RWPE1 (cell line): ENCODE measurements at regions not wholly inside any gene's neighbourhood (a gene's known extent, or its start where the extent isn't known, plus 50 kb on each side); places are given as distances from the start of the nearest gene placed in this dataset.

Source experiments
- CTCF ChIA-PET: fragments of 350-600 bp; sonication (Branson Sonifier 250); formaldehyde crosslinking; extraction: SDS; loops from one replicate; lab custom pipeline; 2021; lab: Yijun Ruan, JAX
- POLR2A ChIA-PET: fragments of 400-600 bp; formaldehyde crosslinking; extraction: SDS; loops from one replicate; lab custom pipeline; 2020; ENCODE audit warnings: antibody characterized with exemption; ENCODE audit not compliant: low non-redundant PET; lab: Yijun Ruan, JAX
- DNase-seq: peaks from one replicate; pipeline ENCODE4 v3.0.0; 2012; ENCODE audit warnings: low spot score
- H3K27ac ChIP-seq: fragments of 450-650 bp; 2 replicates; pipeline ENCODE4 v1.5.1; 2017
- TF ChIP-seq, protein P1 (sequence below): fragments of 450-650 bp; conservative IDR thresholded peaks from 2 replicates; pipeline ENCODE4 v1.5.1; 2017; ENCODE audit warnings: low read depth, mild to moderate bottlenecking

GRCh38 chr3:55194376-55194775, 266.5 kb upstream of the LRTM1 start:
- ChIA-PET CTCF (interaction anchor here (0.7 kb wide), 1 partner anchor 525 kb away, joined by 5 read pairs; no protein-coding TSS in a partner anchor), POLR2A (no interaction called here)
- no peak overlapping the region for H3K27ac ChIP-seq
- TF ChIP-seq, protein P1, sequence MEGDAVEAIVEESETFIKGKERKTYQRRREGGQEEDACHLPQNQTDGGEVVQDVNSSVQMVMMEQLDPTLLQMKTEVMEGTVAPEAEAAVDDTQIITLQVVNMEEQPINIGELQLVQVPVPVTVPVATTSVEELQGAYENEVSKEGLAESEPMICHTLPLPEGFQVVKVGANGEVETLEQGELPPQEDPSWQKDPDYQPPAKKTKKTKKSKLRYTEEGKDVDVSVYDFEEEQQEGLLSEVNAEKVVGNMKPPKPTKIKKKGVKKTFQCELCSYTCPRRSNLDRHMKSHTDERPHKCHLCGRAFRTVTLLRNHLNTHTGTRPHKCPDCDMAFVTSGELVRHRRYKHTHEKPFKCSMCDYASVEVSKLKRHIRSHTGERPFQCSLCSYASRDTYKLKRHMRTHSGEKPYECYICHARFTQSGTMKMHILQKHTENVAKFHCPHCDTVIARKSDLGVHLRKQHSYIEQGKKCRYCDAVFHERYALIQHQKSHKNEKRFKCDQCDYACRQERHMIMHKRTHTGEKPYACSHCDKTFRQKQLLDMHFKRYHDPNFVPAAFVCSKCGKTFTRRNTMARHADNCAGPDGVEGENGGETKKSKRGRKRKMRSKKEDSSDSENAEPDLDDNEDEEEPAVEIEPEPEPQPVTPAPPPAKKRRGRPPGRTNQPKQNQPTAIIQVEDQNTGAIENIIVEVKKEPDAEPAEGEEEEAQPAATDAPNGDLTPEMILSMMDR: no peak
- DNase-seq: no peak

DNA sequence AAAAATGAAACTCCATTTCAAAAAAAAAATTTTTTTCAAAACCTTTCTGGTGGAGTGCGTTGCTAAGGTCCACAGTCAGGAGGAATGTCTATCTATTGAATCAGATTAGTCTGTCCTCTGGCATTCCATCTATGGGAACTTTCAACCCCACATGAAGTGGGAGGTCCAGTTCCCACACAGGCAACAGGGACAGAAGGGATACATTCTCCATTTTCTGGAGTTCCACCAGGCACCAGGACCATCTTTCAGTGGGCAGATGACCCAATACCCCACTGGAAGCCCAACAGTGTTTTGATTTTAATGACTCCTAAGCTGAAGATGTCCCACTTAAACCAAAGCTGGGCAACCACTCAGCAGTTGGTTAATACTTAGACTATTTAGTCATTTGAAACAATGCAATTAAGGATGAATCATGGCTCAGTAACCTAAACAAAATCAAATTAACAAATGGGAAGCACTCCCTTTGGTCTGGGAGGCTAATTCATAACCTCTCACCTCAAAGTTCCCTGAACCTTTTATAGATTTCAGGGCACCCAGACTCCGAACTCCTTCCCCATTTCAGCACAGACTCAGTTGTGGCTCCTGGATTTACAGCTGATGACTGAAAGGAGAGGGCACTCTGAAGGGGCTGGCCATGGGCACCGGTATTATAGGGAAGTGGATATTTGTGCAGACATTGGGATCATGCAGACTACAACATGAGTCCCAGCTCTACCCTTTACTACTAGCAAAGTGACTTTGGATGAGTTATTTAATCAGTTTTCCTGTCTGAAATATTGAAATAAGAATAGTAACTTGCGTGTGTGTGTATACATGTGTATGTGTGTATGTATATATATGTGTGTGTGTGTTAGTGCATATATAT, 264.3 kb upstream of the LRTM1 start:
- POLR2A ChIA-PET: no interaction called here
- no peak overlapping the region for H3K27ac ChIP-seq
- CTCF ChIA-PET: interaction anchor here (0.7 kb wide), 1 partner anchor 1052 kb away, joined by 5 read pairs; no protein-coding TSS in a partner anchor
- TF ChIP-seq, protein P1: no peak
- DNase-seq: no peak

GRCh38 chr3:55190331-55190730, 262.5 kb upstream of the LRTM1 start:
- CTCF ChIA-PET: no interaction called here
- H3K27ac ChIP-seq: no peak overlapping the region
- TF ChIP-seq, protein P1: no peak
- POLR2A ChIA-PET: no interaction called here
- DNase-seq: no peak

GRCh38 chr3:55189359-55189801, 261.5 kb upstream of the LRTM1 start:
- ChIA-PET CTCF (no interaction called here), POLR2A (no interaction called here)
- no peak overlapping the region for H3K27ac ChIP-seq
- TF ChIP-seq, protein P1: no peak
- DNase-seq: no peak

DNA sequence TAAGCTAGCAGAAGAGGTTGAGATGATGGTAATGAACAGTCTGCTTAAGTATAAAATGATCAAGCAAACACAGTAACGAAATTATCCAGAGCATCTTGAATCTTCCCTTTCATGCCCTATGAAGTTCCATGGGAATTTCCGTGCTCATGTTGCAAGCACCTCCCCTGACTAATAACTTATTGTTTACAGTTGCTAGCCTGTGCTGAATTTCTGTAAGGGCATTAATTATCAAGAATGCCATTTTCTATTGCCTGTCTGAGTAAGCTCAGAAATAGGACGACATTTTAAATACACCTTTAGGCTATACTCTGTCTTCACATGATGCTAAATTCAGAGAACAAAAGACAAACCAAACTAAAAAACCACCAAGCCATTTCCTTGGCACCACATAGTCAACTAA, 257.5 kb upstream of the LRTM1 start:
- CTCF ChIA-PET: no interaction called here
- TF ChIP-seq, protein P1: no peak
- POLR2A ChIA-PET: no interaction called here
- DNase-seq: no peak
- no peak overlapping the region for H3K27ac ChIP-seq

DNA sequence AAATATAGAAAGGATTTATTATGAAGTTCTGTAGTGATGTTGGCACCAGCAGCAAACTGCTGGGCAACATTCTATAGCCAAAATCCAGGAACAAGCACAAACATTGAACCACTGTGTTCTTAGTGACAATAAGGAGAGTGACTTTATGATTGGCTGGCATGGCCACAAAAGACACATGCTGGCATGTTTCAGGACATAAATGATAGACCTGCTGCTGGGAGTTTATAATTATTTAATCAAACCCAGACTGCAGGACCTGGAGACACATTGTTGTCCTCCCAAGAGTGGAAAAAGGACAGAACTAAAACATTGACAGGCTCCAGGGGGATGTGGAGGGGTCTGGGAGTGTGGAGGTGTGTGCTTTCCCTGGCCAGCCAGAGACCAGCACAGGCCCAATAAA, 255.3 kb upstream of the LRTM1 start:
- no peak for DNase-seq
- no peak overlapping the region for H3K27ac ChIP-seq
- POLR2A ChIA-PET: no interaction called here
- TF ChIP-seq, protein P1: no peak
- CTCF ChIA-PET: interaction anchor here (0.7 kb wide), 1 partner anchor 113 kb away, joined by 3 read pairs; no protein-coding TSS in a partner anchor
